ENCODE measurements at regions not wholly inside any gene's neighbourhood (a gene's known extent, or its start where the extent isn't known, plus 50 kb on each side); places are given as distances from the start of the nearest gene placed in this dataset.
"Not testable (repeated sequence)": the region's sequence is repeated elsewhere in the genome, so short reads cannot be mapped to it uniquely, and the experiment has no call there.

GRCh38 chr1:104265163-104265562 lies 515.5 kb downstream of the AMY1C start:
- intact Hi-C loops (cut with micrococcal nuclease; ENCODE audit: unreplicated experiment): no loop called here
- BruUV-seq (replicated peaks): no TSS peak
- TF ChIP-seq CTCF (conservative IDR thresholded peaks at IDR 0.05): no peak
- H3K9me2 ChIP-seq (ENCODE audit: insufficient read depth): no peaks in the 10 kb centered on the region
- H3K36me3 ChIP-seq (ENCODE audit: low read depth): no peaks in the 10 kb centered on the region
- H3K27me3 ChIP-seq (ENCODE audit: insufficient read depth, low read depth): no peaks in the 10 kb centered on the region
- H3F3A ChIP-seq (ENCODE audit: insufficient read depth, low read depth): no peaks in the 10 kb centered on the region
- no peak overlapping the region for H2AFZ ChIP-seq
- peaks cover 7% of the 10 kb centered on the region; the same call in 1 of the 2 replicates for H3K9me3 ChIP-seq (ENCODE audit: insufficient read depth, low read depth)
- ChIA-PET POLR2A (ENCODE audit: unreplicated experiment) (no interaction called here), CTCF (no interaction called here)
- no peak overlapping the region for H3K27ac ChIP-seq
- no peak overlapping the region for H3K4me3 ChIP-seq
- no peaks in the 10 kb centered on the region for H4K20me1 ChIP-seq (ENCODE audit: insufficient read depth)
- no peak overlapping the region for H3K4me2 ChIP-seq
- no peaks in the 10 kb centered on the region for H3K79me2 ChIP-seq (ENCODE audit: low read depth)
- H3K4me1 ChIP-seq (replicated peaks; ENCODE audit: insufficient read depth): 0 out of 2 replicates have a peak, but pooled peaks cover 6% of the 10 kb centered on the region
- no peak for DNase-seq

- ChIA-PET POLR2A (ENCODE audit: unreplicated experiment) (no interaction called here), CTCF (no interaction called here)
- H3K9me2 ChIP-seq (ENCODE audit: insufficient read depth): no peaks in the 10 kb centered on the region
- no peak overlapping the region for H3K4me2 ChIP-seq
- peaks cover 9% of the 10 kb centered on the region; the same call in 1 of the 2 replicates for H3K9me3 ChIP-seq (ENCODE audit: insufficient read depth, low read depth)
- intact Hi-C loops (cut with micrococcal nuclease; ENCODE audit: unreplicated experiment): no loop called here
- no TSS peak for BruUV-seq (replicated peaks)
- H4K20me1 ChIP-seq (ENCODE audit: insufficient read depth): no peaks in the 10 kb centered on the region
- no peak overlapping the region for H3K4me3 ChIP-seq
- H3K4me1 ChIP-seq (replicated peaks; ENCODE audit: insufficient read depth): 0 out of 2 replicates have a peak, but pooled peaks cover 6% of the 10 kb centered on the region
- DNase-seq: no peak
- H3F3A ChIP-seq (ENCODE audit: insufficient read depth, low read depth): no peaks in the 10 kb centered on the region
- no peaks in the 10 kb centered on the region for H3K27me3 ChIP-seq (ENCODE audit: insufficient read depth, low read depth)
- H2AFZ ChIP-seq: no peak overlapping the region
- no peaks in the 10 kb centered on the region for H3K79me2 ChIP-seq (ENCODE audit: low read depth)
- no peaks in the 10 kb centered on the region for H3K36me3 ChIP-seq (ENCODE audit: low read depth)
- no peak overlapping the region for H3K27ac ChIP-seq
- TF ChIP-seq EZH2 (IDR thresholded peaks at IDR 0.05; ENCODE audit: low read depth) (no peak), CTCF (conservative IDR thresholded peaks at IDR 0.05) (no peak)
Observed at GRCh38 chr1:104266612-104267011, 516.9 kb downstream of the AMY1C start.

- H2AFZ ChIP-seq; H3K27me3 ChIP-seq (ENCODE audit: insufficient read depth, low read depth); H3K36me3 ChIP-seq (ENCODE audit: low read depth); H3K9me3 ChIP-seq (ENCODE audit: insufficient read depth, low read depth); H3K4me3 ChIP-seq; POLR2A ChIA-PET (ENCODE audit: unreplicated experiment); CTCF ChIA-PET; H3K9me2 ChIP-seq (ENCODE audit: insufficient read depth); BruUV-seq (replicated peaks); DNase-seq; H3K4me1 ChIP-seq (replicated peaks; ENCODE audit: insufficient read depth); H3F3A ChIP-seq (ENCODE audit: insufficient read depth, low read depth); H4K20me1 ChIP-seq (ENCODE audit: insufficient read depth); H3K79me2 ChIP-seq (ENCODE audit: low read depth); H3K4me2 ChIP-seq; intact Hi-C loops (cut with micrococcal nuclease; ENCODE audit: unreplicated experiment); H3K27ac ChIP-seq: not testable (repeated sequence)
Observed at GRCh38 chr1:104288322-104288721, 538.6 kb downstream of the AMY1C start.

GRCh38 chr1:104291156-104291555 lies 541.5 kb downstream of the AMY1C start:
- BruUV-seq (replicated peaks): no TSS peak
- Histone ChIP-seq H3K27me3 (ENCODE audit: insufficient read depth, low read depth) (no peaks in the 10 kb centered on the region), H3F3A (ENCODE audit: insufficient read depth, low read depth) (no peaks in the 10 kb centered on the region), H3K4me3 (no peak overlapping the region), H4K20me1 (ENCODE audit: insufficient read depth) (no peaks in the 10 kb centered on the region), H3K27ac (no peak overlapping the region), H3K79me2 (ENCODE audit: low read depth) (no peaks in the 10 kb centered on the region), H3K9me3 (ENCODE audit: insufficient read depth, low read depth) (no peaks in the 10 kb centered on the region), H3K4me1 (replicated peaks; ENCODE audit: insufficient read depth) (no peaks in the 10 kb centered on the region), H3K9me2 (ENCODE audit: insufficient read depth) (no peaks in the 10 kb centered on the region), H3K36me3 (ENCODE audit: low read depth) (no peaks in the 10 kb centered on the region), H3K4me2 (no peak overlapping the region), H2AFZ (no peak overlapping the region)
- TF ChIP-seq EZH2 (IDR thresholded peaks at IDR 0.05; ENCODE audit: low read depth): no peak
- intact Hi-C loops (cut with micrococcal nuclease; ENCODE audit: unreplicated experiment): no loop called here
- POLR2A ChIA-PET (ENCODE audit: unreplicated experiment): no interaction called here
- no peak for DNase-seq
- CTCF ChIA-PET: no interaction called here

Data from PC-9 (cell line).